ENCODE measurements at regions not wholly inside any gene's neighbourhood (a gene's known extent, or its start where the extent isn't known, plus 50 kb on each side); places are given as distances from the start of the nearest gene placed in this dataset.
"Not testable (repeated sequence)": the region's sequence is repeated elsewhere in the genome, so short reads cannot be mapped to it uniquely, and the experiment has no call there.

DNA sequence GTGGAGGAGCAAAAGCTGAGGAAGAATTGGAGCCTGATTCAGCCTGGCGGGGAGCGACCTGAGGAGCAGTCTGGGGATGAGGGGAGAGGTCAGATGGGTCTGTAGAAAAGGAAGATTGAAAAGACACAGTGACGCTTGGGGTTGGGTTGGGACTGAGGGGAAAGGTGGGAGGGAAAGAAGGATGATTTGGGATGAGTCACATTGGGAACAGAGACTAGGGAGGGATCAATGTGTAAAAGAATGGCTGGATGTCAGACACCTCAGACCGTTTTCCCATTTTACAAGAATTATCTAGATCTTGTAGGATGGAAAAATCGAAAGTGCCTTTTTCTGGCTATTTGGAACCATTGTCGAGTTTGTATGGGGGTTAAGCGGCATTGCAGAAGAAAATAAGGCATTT is 1076.5 kb downstream of the DNAJB9 start:
- Histone ChIP-seq H3K27me3 (ENCODE audit: control insufficient read depth, insufficient read depth, low read length) (no peaks in the 10 kb centered on the region), H3K27ac (ENCODE audit: low read depth in 2 of 2, low read length in 2 of 2) (no peak overlapping the region), H3K36me3 (ENCODE audit: control insufficient read depth in 2 of 3, insufficient read depth in 3 of 3, low read length in 3 of 3) (no peaks in the 10 kb centered on the region), H3K4me3 (ENCODE audit: low read length in 3 of 3) (no peak overlapping the region), H3K9ac (ENCODE audit: low read length in 3 of 3) (no peak overlapping the region), H3K4me1 (ENCODE audit: control insufficient read depth in 2 of 3, insufficient read depth in 2 of 3, low read depth in 1 of 3, low read length in 3 of 3) (no peaks in the 10 kb centered on the region), H3K9me3 (ENCODE audit: control insufficient read depth in 2 of 3, insufficient read depth in 1 of 3, low read length in 3 of 3) (no peaks in the 10 kb centered on the region)
- FAIRE-seq (no peak), DNase-seq (no peak)
- intact Hi-C loops (cut with DNase I): no loop called here
- TF ChIP-seq, protein P1, sequence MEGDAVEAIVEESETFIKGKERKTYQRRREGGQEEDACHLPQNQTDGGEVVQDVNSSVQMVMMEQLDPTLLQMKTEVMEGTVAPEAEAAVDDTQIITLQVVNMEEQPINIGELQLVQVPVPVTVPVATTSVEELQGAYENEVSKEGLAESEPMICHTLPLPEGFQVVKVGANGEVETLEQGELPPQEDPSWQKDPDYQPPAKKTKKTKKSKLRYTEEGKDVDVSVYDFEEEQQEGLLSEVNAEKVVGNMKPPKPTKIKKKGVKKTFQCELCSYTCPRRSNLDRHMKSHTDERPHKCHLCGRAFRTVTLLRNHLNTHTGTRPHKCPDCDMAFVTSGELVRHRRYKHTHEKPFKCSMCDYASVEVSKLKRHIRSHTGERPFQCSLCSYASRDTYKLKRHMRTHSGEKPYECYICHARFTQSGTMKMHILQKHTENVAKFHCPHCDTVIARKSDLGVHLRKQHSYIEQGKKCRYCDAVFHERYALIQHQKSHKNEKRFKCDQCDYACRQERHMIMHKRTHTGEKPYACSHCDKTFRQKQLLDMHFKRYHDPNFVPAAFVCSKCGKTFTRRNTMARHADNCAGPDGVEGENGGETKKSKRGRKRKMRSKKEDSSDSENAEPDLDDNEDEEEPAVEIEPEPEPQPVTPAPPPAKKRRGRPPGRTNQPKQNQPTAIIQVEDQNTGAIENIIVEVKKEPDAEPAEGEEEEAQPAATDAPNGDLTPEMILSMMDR (IDR thresholded peaks at IDR 0.05; ENCODE audit: borderline replicate concordance, extremely low read depth, insufficient read depth): no peak

DNA sequence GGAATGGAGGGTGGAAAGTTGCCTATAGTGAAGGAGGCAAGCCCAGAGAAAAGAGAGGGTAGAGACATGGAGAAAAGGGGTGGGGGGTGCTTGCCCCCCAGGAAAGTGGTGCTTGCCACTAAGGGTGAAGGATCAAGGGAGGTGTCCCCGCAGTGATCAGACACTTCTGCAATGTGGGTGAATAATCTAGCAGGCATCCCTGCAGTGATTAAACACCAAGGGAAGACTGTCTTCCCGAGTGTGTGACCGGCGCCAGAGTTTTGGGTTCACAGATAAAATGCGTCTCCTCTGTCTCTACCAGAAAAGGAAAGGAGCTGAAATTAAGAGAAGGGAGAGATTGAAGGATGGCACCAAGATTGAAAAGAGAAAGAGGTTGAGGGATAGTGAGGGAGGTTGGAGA is 1076.9 kb downstream of the DNAJB9 start:
- H3K27me3 ChIP-seq (ENCODE audit: control insufficient read depth, insufficient read depth, low read length); FAIRE-seq; H3K27ac ChIP-seq (ENCODE audit: low read depth in 2 of 2, low read length in 2 of 2); H3K36me3 ChIP-seq (ENCODE audit: control insufficient read depth in 2 of 3, insufficient read depth in 3 of 3, low read length in 3 of 3); DNase-seq; H3K4me3 ChIP-seq (ENCODE audit: low read length in 3 of 3); H3K9ac ChIP-seq (ENCODE audit: low read length in 3 of 3); H3K9me3 ChIP-seq (ENCODE audit: control insufficient read depth in 2 of 3, insufficient read depth in 1 of 3, low read length in 3 of 3); H3K4me1 ChIP-seq (ENCODE audit: control insufficient read depth in 2 of 3, insufficient read depth in 2 of 3, low read depth in 1 of 3, low read length in 3 of 3); intact Hi-C loops (cut with DNase I): not testable (repeated sequence)

DNA sequence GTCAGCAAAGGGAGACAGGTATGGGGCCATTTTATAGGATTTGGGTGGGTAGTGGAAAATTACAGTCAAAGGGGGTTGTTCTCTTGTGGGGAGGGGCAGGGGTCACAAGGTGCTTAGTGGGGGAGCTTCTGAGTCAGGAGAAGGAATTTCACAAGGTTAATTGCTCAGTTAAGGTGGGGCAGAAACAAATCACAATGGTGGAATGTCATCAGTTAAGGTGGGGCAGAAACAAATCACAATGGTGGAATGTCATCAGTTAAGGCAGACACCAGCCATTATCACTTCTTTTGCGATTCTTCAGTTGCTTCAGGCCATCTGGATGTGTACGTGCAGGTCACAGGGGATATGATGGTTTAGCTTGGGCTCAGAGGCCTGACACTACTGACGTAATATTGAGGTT is 1077.6 kb downstream of the DNAJB9 start:
- H3K4me1 ChIP-seq (ENCODE audit: control insufficient read depth in 2 of 3, insufficient read depth in 2 of 3, low read depth in 1 of 3, low read length in 3 of 3); H3K4me3 ChIP-seq (ENCODE audit: low read length in 3 of 3); H3K9me3 ChIP-seq (ENCODE audit: control insufficient read depth in 2 of 3, insufficient read depth in 1 of 3, low read length in 3 of 3); DNase-seq; H3K27ac ChIP-seq (ENCODE audit: low read depth in 2 of 2, low read length in 2 of 2); FAIRE-seq; H3K36me3 ChIP-seq (ENCODE audit: control insufficient read depth in 2 of 3, insufficient read depth in 3 of 3, low read length in 3 of 3); H3K27me3 ChIP-seq (ENCODE audit: control insufficient read depth, insufficient read depth, low read length); H3K9ac ChIP-seq (ENCODE audit: low read length in 3 of 3); intact Hi-C loops (cut with DNase I): not testable (repeated sequence)

DNA sequence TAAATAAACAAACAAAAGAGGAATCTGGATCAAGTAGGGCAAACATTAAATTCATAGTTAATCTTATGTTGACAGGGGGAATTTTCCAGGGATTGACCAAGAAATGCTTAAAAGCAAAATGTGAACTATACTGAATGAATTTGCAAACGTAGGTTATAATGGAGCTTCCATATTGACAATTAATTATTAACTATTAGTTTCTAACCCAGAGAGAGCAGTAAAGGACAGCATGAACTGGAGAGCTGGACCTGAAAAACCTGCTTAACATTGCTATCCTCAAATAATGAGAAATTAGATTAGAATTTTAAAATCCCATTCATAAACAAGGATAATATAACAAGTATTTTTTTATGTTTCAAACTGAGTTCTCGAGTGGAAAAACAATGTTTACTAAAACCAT is 1089.6 kb downstream of the DNAJB9 start:
- intact Hi-C loops (cut with DNase I): no loop called here
- no peak overlapping the region for H3K9ac ChIP-seq (ENCODE audit: low read length in 3 of 3)
- H3K27ac ChIP-seq (ENCODE audit: low read depth in 2 of 2, low read length in 2 of 2): no peak overlapping the region
- H3K27me3 ChIP-seq (ENCODE audit: control insufficient read depth, insufficient read depth, low read length): no peaks in the 10 kb centered on the region
- no peaks in the 10 kb centered on the region for H3K4me1 ChIP-seq (ENCODE audit: control insufficient read depth in 2 of 3, insufficient read depth in 2 of 3, low read depth in 1 of 3, low read length in 3 of 3)
- FAIRE-seq (no peak), DNase-seq (no peak)
- H3K9me3 ChIP-seq (ENCODE audit: control insufficient read depth in 2 of 3, insufficient read depth in 1 of 3, low read length in 3 of 3): no peaks in the 10 kb centered on the region
- no peaks in the 10 kb centered on the region for H3K36me3 ChIP-seq (ENCODE audit: control insufficient read depth in 2 of 3, insufficient read depth in 3 of 3, low read length in 3 of 3)
- TF ChIP-seq, protein P1 (IDR thresholded peaks at IDR 0.05; ENCODE audit: borderline replicate concordance, extremely low read depth, insufficient read depth): no peak
- no peak overlapping the region for H3K4me3 ChIP-seq (ENCODE audit: low read length in 3 of 3)

DNA sequence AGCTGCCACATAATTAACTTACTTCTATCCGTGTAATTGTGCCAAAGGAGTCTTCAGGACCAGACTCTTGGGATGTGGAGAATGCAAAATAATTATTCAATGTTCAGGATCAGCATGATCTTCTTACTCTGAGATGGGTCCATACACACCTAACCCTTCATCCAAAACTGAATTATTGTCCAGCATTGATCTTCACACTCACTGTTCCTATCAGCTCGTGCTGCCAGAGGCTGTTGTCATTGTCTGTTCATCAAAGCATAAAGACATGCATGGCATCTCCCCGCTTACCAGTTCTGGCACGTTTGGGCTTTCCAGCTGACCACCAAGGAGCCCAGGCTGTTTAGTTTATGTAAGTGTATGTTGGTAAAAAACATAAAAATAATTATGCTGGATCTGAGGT is 1090.7 kb downstream of the DNAJB9 start:
- H3K27me3 ChIP-seq (ENCODE audit: control insufficient read depth, insufficient read depth, low read length): no peaks in the 10 kb centered on the region
- no peaks in the 10 kb centered on the region for H3K4me1 ChIP-seq (ENCODE audit: control insufficient read depth in 2 of 3, insufficient read depth in 2 of 3, low read depth in 1 of 3, low read length in 3 of 3)
- H3K36me3 ChIP-seq (ENCODE audit: control insufficient read depth in 2 of 3, insufficient read depth in 3 of 3, low read length in 3 of 3): no peaks in the 10 kb centered on the region
- intact Hi-C loops (cut with DNase I): no loop called here
- FAIRE-seq: no peak
- no peak overlapping the region for H3K27ac ChIP-seq (ENCODE audit: low read depth in 2 of 2, low read length in 2 of 2)
- H3K9ac ChIP-seq (ENCODE audit: low read length in 3 of 3): no peak overlapping the region
- H3K9me3 ChIP-seq (ENCODE audit: control insufficient read depth in 2 of 3, insufficient read depth in 1 of 3, low read length in 3 of 3): no peaks in the 10 kb centered on the region
- no peak overlapping the region for H3K4me3 ChIP-seq (ENCODE audit: low read length in 3 of 3)
- no peak for DNase-seq
- TF ChIP-seq, protein P1 (IDR thresholded peaks at IDR 0.05; ENCODE audit: borderline replicate concordance, extremely low read depth, insufficient read depth): no peak
